HG02571 (cell line): ENCODE measurements at regions not wholly inside any gene's neighbourhood (a gene's known extent, or its start where the extent isn't known, plus 50 kb on each side); places are given as distances from the start of the nearest gene placed in this dataset.
A peak's percentile ranks its signal among the peaks of the same experiment; 100 is the strongest.

ENCODE experiments used
- ATAC-seq: cut with Tn5 transposase; IDR thresholded peaks from one replicate; pipeline ENCODE4 v1.9.1; 2021; ENCODE audit warnings: mild to moderate bottlenecking, moderate library complexity; ENCODE audit not compliant: unreplicated experiment

DNA sequence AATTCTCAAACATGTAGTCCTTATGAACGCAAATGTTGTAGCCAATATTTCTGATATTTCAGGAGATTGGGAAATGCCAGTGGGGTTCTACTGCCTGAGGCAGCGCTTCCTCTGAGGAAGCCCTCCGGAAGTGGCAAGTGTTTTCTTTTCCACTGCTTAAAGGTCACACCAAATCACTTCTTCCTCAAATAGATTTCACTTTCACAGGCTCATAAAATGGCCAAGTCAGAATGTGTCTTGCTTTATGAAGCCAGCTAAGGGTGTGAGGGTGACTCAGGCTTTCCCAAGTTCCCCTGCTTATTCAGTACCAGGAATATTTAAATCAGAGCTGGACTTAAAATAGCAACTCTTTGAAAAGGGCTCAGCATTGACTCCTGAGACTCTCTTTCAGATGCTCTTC lies 514.2 kb upstream of the DIPK2B start:
- no peak for ATAC-seq

DNA sequence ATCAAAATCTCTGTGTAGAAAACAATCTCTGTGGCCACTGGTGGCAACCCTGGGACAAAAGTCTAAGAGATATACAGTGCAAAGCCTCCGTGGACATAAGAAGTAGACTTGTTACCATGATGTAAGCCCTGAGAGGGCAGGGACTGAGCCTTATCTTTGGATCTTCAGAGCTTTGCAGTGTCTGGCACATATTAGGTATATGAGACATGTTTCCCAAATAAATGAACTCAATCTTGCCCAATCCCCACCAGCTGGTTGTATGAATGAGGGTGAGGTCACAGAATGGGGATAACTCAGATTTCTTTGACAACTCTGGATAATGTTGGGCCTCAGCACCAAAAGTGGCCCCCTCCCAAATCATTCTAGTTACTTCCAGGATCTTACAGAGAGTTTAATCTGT lies 511.4 kb upstream of the DIPK2B start:
- no peak for ATAC-seq

DNA sequence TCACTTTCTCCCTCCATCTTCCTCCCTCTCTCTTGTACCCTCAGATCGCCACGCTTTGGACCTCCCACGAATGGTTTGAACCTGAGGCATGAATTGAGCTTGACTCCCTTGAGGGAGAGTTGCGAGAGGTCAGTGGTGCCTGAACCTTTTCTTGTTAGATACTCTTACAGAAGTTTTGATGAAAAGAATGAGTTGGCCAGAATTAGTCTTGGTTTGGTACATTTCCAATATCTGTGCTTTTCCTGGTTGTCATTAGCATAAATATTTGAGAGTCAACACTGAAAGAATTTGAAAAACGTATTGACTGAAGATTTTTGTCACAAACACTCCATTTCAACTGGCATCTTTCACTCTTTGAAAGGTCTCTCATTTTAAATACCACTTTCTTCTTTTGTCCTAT lies 510.6 kb upstream of the DIPK2B start:
- ATAC-seq, result no peak

DNA sequence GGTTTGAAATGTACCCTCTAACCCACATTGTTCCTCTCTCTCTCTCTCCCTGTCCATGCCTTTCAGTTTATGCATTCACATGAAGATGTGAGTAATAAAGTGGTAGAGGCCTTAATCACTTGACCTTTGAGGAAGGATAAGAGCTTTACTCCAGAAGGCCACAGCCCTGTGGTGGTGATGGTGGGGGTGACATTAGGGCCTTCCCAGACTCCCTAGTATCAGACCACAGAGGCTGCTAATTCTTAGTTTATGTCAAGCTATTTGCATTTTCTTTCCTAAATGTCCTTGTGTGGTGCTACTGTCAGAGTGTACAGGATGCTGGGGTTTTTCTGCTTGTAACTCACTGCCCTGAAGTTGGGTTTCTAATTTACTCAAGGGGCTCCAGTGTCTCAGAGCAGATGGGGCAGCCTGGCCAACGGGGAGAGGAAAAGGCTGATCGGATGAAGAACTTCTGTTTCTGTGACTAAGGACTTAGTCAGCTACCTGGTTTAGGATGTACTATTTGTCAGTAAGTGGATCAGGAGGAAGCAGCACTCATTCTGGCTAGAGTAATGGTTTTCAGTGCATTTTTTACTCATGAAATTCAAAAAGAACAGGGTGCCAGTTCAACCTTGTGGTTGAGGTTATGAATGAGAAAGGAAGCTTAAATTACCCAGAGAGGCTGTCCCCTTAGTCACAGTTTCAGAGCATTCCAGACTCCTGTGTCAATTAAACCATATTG lies 509.6 kb upstream of the DIPK2B start:
- peak; percentile 71 for ATAC-seq

DNA sequence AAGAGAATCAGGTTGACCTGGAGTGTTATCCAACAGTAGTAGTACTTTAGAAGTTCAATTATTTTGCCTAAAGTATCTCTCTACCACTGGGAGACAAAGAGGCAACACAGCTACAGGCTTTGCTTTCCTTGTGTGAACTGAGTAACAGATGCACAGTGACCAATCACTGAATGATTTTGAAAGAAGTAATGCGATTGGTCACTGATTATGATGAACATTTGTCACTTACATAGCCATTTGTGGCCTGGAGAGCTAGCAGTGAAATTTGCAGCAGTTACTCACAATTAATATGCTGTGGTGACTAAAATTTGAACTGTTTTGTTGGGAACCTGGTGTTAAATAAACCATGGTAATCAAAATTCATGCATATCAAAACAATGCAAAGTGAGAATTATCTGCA lies 508.7 kb upstream of the DIPK2B start:
- no peak for ATAC-seq

DNA sequence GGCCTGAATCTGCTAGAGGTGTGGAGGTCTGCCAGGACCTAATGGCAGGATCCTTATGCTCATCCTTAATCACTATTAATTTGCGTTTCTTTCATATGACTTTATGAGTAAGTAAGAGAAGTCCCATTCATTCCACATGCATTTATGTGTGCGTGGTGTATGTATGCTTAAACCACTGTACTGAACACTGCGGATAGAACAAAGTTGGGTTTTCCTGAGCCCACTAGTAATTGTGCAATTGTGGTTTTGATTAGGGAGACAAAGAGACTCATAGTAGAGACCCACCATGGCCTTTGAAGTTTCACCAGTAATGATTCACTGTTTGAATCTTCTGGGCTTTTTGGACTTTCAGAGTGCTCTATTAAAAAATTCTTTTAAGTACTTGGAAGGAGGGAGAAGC lies 498.5 kb upstream of the DIPK2B start:
- ATAC-seq, result no peak

DNA sequence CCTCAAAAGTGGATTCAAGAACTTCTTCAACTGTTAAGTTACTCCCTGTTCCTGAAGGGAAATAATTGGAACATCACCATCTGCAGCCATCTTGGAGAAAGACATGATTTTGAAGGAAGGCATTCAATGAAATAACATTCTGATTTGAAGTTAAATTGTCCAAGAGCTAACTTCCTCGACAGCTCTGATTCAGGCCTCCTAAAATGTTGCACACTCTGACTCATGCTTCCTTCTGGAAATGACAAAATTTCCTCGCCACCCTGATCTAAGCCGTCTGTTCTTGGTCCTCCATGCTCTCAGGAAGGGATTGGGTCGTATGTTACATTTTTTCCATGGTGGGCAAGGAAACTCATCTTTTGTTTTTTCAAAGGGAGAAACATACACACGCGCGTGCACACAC lies 496.9 kb upstream of the DIPK2B start:
- ATAC-seq, result no peak

DNA sequence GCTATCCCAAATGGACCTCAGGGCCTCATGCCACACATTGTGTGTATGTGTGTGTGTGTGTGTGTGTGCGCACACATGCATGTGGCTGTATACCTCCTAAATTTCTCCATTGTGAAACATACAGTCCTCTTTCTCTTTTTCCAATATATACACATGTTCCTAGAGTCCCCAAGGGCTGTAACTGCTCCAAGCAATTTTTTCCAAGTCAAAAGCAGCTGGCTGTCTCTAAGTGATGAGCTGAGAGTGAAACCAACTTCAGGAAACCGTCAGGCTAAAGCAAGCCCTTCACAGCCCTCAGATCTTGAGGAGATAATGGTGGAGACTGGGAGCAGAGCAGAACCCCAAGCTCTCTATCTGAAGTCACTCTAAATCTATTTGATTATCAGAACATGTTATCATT lies 496.1 kb upstream of the DIPK2B start:
- no peak for ATAC-seq

DNA sequence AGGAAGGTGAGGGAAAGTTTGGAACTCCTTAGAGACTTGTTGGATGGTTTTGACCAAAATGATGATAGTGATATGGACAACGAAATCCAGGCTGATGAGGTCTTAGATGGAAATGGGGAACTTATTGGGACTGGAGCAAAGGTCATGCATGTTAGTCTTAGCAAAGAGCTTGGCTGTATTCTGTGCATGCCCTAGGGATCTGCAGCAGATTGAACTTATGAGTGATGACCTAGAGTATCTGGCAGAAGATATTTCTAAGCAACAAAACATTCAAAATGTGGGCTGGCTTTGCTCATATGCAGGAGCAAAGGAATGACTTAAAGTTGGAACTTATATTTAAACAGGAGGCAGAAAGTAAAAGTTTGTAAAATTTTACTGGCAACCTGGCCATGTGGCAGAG lies 489.3 kb upstream of the DIPK2B start:
- ATAC-seq, result no peak

DNA sequence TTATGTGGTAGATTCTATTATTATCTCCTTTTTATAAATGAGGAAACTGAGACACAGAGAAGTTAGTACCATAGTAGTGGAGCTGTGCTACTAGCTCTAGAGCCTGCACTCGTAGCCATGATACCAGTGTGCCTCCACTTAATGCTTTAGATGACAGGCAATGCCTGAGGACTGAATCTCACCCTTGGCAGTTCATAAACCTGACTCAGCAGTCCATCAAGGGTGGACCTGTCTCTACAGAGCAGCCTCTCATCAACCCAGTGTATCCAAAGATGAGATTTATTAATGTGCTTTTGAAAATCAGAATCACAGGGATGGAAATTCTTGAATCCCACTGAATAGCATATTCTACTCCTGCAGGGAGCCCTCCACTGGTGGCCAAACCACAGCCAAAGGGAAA lies 483.2 kb upstream of the DIPK2B start:
- ATAC-seq, result no peak

DNA sequence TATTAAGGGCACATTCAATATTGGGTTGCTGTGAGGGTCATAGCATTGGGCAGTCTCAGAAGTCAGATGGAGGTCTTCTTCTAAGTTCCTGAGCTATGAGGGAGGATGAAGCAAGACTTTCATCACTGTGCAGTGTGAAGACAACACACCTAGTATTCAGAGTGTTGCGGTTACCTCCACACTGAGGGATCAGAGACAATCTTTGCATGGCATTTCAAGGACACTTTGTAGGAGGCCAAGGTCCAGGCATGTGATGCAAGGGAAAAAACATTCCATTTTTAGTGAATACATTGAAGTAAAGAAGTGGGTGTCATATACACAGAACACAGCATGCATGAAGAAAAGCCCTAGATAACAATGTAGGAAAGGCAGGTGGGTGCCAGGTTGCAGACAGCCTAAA lies 481.2 kb upstream of the DIPK2B start:
- ATAC-seq, result no peak

DNA sequence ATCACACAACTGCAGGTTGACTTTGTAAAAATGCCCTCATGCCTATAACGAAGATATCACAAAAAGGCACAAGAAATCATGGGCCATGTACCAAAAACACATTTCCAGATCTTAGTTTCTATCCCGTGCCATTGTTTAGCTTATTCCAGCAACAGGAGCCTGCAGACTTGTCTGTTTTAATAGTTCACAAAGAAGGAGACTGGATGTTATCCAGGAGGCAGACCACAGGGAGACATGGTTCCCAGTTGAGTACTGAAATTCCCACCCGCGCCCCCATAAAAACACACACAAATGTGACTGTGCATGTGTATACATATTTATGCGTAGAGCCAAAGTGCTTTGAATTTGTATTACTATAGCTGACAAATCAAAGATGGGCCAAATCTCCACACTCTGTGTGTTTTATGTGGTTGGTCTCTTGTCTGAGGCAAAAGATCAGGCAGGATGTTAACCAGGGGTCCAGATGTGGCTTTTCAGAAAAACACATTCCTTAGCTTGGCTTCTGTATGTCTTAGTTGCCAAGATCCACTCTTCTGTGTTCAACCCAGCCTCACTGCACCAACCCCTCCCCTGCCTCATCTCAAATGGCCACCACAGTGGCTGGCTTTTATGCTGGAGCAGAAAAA lies 469.2 kb upstream of the DIPK2B start:
- no peak for ATAC-seq

DNA sequence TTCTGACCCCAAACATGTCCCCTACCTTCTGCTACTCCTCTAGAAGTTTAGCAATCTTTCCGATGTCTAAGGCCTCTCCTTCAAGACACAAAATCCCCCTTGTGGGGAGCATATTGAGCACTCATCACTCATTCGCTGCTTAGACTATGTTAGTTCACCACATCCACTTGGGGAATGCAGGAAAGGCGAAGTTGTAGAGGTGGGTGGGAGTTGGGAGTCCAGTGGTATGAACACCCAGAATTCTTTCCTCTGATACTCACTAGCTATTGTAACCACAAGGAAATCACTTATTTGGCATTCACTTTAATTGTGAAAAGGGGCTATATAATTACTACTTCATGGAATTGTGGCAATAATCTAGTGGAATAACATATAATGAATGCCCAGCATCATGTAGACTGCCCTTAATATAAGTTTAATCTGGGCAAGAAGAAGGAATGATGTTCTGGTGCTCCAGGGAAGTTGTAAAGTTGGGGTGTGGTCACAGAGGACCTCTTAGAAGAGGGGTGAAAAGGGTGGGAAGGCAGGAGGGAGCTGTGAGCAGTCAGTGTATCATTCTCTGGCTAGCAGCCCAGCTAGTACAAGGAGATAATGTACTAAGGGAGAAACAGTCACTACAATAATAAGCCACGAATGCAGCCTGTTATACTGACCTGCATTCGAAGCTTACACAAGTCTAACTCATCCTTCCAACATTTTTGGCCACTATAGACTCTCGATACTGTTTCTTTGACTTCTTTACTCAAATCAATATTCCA lies 468.2 kb upstream of the DIPK2B start:
- ATAC-seq, result no peak

DNA sequence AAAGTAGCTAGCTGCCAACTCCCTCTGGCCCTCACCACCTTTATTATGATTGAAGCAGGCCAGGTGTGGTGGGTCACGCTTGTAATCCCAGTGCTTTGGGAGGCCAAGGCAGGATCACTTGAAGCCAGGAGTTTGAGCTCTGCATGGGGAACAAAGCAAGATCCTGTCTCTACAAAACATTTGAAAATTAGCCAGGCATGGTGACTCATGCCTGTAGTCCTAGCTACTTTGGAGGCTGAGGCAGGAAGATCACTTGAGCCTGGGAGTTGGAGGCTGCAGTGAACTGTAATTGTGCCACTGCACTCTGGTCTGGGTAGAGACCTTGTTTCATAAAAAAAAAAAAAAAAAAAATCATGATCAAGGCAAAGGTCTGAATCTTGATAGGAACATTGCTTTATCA lies 467.0 kb upstream of the DIPK2B start:
- no peak for ATAC-seq

DNA sequence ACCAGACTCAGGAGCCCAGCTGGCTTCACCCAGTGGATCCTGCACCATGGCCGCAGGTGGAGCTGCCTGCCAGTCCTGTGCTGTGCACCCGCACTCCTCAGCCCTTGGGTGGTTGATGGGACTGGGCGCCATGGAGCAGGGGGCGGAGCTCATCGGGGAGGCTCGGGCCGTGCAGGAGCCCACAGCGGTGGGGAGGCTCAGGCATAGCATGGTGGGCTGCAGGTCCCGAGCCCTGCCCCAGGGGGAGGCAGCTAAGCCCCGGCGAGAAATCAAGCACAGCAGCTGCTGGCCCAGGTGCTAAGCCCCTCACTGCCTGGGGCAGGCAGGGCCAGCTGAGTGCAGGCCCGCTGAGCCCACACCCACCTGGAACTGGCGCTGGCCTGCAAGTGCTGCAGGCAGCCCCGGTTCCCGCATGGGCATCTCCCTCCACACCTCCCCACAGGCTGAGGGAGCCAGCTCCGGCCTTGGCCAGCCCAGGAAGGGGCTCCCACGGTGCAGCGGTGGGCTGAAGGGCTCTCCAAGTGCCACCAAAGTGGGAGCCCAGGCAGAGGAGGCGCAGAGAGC lies 464.1 kb upstream of the DIPK2B start:
- no peak for ATAC-seq

DNA sequence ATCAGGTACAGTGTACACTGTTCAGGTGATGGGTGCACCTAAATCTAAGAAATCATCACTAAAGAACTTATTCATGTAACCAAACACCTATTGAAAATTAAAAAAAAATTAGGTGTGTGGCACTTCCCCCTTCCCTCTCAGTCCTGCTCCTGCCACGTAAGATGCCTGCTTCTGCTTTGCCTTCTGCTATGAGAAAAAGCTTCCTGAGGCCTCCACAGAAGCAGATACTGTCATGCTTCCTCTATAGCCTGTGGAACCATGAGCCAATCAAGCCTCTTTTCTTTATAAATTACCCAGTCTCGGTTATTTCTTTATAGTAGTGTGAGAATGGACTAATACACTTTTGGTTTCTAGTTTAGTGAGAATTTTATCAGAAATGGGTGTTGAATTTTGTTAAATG lies 459.8 kb upstream of the DIPK2B start:
- ATAC-seq, result no peak

DNA sequence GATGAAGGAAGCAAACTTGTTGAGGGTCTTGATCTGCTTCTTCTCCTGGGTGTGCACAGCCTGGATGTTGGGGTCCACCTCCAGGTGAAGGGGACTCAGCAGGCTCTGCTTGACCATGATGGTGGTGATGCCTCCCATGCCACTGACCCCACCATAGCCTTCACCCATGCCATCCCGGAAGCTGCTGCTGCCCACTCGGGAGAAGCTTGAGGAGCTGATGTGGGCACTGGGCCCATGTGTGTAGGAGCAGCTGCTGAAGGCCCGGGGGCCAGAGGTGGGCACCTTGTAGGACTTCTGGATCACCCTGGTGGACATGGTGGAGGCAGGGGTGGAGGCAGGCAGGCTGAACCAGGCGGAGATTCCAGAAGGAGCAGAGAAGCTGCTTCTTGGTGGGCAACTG lies 432.7 kb upstream of the DIPK2B start:
- ATAC-seq, result no peak

DNA sequence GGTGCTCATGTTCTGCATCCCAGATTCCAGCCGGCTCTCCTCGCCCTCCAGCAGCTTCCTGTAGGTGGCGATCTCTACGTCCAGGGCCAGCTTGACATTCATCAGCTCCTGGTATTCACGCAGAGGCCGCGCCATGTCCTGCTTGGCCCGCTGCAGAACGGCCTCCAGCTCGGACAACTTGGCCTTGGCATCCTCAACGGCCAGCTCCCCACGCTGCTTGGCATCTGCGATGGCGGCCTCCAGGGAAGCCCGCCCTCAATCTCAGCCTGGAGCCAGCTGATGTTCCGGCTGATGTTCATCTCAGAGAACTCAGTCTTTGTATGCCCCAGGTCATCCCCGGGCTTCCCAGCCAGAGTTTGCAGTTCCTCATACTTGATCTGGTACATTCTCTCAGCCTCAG lies 431.8 kb upstream of the DIPK2B start:
- no peak for ATAC-seq

DNA sequence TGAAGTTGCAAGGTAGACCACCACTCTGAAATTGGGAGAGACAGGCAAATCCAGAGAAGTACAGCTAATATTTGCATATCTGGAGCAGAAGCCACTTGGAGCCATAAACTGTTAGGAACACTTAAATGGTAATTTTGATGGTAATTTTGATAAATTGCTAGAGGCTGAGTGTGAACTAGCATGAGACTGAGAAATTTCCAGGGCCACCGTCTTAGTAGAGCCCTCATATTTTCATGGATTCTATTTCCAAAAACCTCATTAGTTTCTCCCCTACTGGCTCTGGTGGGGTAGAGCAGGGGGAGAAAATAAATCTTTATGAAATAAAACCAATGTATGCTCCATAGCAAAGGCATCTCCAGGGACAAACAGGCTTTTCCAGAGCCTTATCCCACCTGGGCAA lies 429.4 kb upstream of the DIPK2B start:
- no peak for ATAC-seq

DNA sequence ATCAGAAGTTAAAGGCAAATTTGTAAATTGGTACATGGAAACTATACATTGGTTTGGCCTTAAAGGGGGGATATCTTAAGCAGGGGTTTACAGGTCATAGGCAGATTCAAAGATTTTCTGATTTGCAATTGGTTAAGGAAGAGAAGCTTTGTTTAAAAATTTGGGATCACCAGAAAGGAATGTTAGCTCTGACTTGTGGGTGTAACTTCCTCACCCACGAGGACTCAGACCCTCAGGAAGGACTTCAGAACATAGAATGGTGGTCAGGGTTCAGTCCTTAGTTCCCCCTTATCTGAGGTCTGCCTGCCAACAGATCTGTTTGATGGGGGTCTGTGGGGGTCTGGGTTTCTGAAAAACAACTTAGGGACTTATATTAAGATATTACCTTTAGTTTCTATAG lies 427.4 kb upstream of the DIPK2B start:
- ATAC-seq, result no peak

DNA sequence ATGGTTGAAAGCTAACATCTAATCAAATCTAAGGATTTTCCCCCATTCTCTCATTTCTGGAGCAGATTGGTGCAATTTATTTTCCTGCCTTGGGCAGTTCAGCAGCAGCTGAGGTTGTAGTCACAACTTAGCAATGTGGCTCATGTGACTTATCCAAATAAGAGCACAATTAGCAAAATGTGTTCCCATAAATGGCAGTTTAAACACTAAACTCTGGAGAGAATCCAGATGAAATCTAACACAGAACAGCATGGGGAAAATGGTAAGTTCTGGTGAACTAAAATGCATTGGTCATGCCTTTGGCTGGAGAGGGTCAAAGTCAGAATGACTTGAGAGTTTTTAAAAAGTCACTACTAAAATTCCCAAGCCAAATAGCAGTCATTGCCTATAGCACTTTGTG lies 422.6 kb upstream of the DIPK2B start:
- ATAC-seq, result no peak

DNA sequence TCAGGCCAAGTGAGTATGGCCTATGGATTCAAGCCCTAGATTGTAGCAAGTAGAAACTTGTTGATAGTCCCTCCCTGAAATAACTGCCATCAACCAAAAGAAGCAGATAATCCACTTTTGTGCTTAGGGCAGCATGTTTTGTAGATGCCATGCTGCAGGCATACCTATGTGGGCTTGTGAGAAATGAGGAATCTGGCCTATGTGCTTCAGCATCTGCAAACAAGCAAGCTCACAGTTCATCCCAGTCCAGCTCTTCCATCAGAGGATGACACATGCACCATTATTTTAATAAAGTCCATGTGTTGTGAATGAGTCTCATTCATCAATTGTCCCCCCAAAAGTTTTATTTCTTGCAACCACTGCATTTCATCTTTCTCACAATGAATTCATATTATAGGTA lies 421.9 kb upstream of the DIPK2B start:
- ATAC-seq, result no peak
